ENCODE measurements at regions not wholly inside any gene's neighbourhood (a gene's known extent, or its start where the extent isn't known, plus 50 kb on each side); places are given as distances from the start of the nearest gene placed in this dataset.
A peak's percentile ranks its signal among the peaks of the same experiment; 100 is the strongest.
"Not testable (repeated sequence)": the region's sequence is repeated elsewhere in the genome, so short reads cannot be mapped to it uniquely, and the experiment has no call there.

- DNase-seq: no peak
Measured at GRCh38 chr9:11551106-11551505, 938.3 kb upstream of the PTPRD start.

- DNase-seq: no peak
Measured at GRCh38 chr9:11558043-11558442, 945.2 kb upstream of the PTPRD start.

DNA sequence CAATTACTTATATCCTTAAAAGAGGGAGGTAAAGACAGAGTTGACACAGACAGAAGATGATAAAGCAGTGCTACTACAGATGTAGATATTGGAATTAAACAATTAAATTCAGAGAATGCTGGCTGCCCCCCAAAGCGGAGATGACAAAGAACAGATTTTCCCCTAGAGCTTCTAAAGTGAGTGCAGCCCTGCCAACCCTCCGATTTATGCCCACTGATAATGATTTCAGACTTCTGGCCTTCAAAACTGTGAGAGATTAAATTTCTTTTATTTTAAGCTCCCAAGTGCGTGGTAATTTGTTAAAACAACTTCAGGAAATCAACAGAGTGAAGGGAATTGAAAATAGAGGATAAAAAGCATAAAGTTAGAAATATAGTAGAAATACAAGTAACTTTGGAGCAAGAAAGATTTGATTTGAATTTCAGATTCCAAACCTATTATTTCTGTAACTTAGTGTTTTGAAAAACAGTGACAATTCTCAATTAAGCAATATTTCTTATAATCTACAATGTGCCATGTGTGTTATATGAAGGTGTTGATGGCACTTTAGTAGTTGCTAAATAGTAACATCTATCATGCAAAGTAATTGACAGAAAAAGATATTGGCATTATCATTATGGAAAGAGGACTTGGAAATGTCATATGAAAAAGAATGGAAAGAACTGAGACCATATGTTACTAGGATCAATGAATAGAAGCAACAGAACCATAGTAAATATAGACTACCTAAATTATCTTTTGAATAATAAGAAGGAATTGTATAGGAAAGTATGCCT lies 946.4 kb upstream of the PTPRD start:
- no peak for DNase-seq

DNA sequence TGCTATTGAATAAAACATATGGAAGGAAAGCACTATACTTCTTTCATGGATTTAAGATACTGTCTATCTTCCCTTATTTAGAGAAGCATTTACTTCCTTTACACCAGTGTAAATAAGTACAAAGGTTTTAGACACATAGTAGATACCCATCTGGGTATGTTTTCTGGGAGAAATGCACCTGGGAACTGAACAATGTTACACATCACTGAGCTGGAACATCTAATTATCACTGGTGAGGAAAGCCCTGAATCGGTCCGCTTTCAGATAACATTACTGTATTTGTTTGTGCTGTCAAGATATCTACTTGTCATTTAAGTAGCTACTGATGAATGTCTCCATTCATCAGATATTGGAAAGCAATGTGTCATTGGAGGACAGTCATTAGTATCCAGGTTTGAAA lies 964.7 kb upstream of the PTPRD start:
- peak; percentile 63 for DNase-seq

GRCh38 chr9:11595756-11596155 lies 983.0 kb upstream of the PTPRD start:
- no peak for DNase-seq

DNA sequence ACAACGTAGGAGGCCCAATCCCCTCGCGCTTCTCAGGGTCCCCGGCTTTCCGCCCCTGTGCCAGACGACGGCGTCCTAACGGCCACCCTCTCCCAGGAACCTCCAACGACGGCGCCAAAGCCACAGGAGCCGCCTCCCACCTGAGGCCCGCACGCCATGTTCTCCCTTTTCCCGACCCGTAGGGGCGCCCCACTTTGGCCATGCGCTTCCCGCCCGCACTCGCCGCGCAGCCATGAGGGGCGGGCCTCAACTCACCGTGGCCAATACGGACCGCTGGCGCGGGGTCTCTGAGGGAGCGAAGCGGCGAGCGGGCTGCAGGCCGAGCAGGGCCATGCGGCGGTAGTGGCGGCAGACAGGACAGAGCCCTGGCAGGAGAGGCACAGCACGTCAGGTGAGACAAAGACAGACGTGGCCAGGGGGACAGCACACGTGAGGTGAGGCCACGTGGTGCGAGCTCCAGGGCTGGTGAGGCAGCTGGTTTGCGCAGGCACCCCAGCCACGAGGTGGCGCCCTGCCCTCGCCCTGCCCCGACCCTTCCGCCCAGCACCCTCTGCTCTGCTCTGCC lies 1005.5 kb upstream of the PTPRD start:
- DNase-seq: no peak

- no peak for DNase-seq
Measured at GRCh38 chr9:11632691-11633090, 1019.9 kb upstream of the PTPRD start.

DNA sequence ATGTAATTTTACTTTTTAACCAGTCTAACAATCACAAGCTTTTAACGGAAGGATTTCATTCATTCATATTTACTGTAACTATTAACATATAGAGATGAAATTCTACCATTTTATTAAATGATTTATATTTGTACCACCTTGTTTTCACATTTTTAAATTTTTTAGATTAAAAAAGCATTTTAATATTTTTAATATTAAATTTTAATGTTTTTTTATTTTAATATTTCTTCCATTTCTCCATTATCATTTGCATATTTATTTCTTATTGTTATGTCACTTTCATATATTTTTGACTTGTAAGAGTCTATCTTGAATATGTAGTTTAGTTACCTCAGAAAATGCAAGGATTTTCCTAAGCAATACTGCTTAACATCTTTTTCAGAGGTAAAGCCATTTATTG lies 1034.0 kb upstream of the PTPRD start:
- DNase-seq: no peak

GRCh38 chr9:11653867-11654266 lies 1039.3 kb upstream of the TYRP1 start:
- no peak for DNase-seq

- no peak for DNase-seq
Measured at GRCh38 chr9:11663913-11664312, 1029.3 kb upstream of the TYRP1 start.

DNA sequence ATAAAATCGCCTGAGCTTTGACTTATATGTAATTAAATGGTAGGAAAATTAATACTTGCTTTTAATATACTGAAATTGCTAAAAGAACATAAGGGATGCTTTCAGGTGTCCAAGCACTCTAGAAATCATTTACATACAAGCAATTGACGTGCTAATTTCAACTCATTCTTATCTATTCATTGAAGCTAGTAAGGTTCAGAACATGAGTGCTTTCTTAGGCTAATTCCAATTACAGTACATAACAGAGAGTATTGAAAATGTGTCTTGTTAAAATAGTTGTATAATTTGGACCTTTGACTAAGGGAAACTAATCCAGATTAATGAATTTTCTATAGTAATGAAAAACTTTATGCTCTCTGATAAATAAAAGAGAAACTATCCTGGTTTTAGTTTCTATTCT lies 1016.4 kb upstream of the TYRP1 start:
- DNase-seq: no peak

DNA sequence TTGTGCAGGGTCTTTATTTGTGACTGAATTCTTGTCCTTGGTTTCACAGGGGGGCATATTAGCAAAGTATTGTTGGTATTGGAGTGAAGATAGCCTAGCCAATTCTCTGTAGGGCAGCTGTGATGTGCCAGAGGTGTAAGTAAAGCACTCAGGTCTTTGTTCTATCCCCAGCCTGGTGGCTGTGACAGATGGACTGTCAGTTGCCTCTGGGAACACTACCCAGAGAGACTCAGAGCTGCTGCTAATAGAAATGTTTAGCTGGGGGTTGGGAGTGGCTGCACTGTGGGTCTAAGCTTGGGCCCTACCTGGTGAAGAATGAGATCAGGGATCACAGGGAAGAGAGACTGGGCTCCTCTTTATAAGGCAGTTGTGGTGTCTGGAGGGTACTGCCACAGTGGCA lies 1006.5 kb upstream of the TYRP1 start:
- peak; percentile 78 for DNase-seq

DNA sequence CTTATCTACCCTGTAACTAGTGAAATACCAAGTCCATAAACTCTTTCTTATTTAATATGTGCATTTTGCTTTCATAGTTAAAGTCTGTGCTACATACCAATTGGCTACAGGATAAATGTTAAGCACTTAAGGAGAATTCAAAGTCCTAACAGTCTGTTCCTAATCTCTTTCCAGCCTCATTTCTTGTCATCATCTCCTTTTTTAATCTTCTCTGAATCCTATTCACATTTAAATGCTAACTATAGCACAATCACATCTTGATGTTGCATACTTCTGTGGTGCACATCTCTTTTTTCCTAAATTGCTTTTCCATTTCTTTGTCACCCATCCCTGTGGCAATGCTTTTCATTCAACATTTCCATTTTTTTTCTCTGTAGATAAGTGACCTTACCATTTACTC lies 996.1 kb upstream of the TYRP1 start:
- DNase-seq: no peak

DNA sequence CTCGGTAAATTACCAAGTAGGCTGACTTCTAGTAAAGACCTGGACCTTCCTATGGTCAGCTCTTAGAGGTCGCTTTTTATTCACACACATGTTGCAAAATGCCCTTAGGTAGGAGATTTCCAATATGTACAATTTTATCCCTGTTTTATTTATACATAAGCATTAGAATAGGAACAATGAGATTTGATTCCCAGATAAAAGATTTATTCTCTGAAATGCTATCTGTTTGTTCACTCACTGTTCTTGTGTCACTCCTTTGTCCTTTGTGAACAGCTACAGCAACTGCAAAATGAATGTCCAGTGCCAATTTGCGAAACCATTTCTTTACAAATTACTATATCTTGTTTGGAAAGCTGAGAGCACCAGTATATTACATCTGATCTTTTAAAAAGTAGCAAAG lies 991.5 kb upstream of the TYRP1 start:
- no peak for DNase-seq

- peak; percentile 60 for DNase-seq
Measured at GRCh38 chr9:11702548-11702947, 990.6 kb upstream of the TYRP1 start.

DNA sequence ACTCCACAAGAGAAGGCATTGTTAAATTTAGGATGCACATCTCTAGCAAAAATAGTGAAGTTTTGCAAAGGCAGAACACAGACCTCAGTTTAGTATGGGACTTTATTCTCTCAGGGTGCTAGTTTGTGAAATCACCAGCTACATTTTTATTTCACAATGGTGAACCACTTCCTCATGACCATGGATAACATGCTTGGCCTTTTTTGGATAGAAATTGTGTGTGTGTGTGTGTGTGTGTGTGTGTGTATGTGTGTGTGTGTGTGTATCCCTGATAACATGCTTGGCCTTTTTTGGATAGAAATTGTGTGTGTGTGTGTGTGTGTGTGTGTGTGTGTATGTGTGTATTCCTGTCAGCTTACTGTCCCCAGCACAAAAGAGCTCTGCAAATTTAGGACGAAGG lies 989.0 kb upstream of the TYRP1 start:
- DNase-seq: not testable (repeated sequence)

GRCh38 chr9:11708899-11709298 lies 984.3 kb upstream of the TYRP1 start:
- no peak for DNase-seq

DNA sequence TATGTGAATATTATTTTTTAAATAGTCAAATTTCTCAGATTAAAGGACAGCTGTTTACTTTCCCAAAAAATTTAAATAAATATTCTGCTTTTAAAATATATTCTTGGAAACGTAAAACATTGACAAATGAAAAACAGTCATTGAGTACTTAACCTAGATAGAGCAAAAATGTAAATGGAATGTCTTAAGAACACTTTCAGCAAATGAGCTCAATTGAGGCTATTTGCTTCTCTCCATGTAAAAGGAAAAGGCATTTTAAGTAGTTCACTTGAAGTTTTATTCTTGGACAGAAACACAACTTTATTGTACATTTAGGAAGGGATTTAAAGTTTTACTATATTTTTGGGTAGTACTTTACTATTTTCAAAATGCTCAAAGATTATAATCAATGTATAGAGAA lies 983.6 kb upstream of the TYRP1 start:
- DNase-seq: no peak

DNA sequence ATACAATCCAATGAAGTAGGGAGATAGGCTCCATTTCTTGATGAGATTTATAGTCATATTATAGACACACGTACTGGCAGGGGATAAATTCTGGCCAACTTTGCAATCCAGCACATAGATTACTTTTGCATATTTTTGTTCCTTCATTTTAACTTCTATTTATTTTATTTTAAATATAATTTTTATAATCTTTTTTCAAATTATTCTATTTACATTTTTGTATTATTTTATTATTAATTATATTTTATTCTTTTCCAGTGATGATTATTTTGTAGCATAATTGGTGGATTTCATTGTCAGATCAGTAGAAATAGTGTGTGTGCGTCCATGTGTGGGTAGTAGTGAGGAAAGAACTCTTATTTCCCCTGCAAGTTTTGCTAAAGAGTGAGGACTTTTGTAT lies 980.1 kb upstream of the TYRP1 start:
- DNase-seq: no peak

GRCh38 chr9:11722957-11723356 lies 970.2 kb upstream of the TYRP1 start:
- DNase-seq: no peak

DNA sequence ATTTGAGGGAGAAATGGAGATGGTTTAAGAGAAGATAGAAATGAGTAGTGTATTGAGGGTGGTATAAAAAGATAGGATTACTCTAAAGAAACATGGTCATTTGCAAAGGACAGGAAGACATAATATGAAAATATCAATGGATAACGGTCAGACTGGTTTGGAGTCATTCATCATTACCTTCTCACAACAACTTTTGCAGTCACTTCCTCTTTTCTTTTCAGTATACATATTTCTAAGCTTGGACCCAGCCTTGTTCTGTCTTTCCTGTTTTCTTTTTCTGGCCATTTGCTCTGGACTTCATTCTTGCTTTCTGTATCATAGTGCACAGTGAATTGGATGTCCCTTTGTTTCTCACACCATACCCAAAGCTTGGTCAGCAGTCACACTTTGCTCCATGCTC lies 966.5 kb upstream of the TYRP1 start:
- no peak for DNase-seq

GRCh38 chr9:11735391-11735790 lies 957.8 kb upstream of the TYRP1 start:
- DNase-seq: peak; percentile 35

- no peak for DNase-seq
Measured at GRCh38 chr9:11742471-11742870, 950.7 kb upstream of the TYRP1 start.

DNA sequence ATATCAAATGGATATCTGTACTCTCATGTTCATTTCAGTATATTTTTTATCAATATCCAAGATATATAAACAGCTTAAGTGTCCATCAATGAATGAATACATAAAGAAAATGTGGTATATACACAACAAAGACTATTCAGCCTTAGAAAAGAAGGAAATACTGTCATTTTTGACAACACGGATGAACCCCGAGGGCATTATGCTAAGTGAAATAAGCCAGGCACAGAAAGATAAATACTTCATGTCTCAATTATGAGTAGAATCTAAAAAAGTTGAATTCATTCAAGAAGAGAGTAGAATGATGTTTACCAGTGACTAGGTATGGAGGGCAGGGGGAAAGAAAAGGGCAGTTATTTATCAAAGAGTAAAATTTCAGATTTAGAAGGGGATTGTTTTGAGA lies 949.8 kb upstream of the TYRP1 start:
- DNase-seq: no peak

DNA sequence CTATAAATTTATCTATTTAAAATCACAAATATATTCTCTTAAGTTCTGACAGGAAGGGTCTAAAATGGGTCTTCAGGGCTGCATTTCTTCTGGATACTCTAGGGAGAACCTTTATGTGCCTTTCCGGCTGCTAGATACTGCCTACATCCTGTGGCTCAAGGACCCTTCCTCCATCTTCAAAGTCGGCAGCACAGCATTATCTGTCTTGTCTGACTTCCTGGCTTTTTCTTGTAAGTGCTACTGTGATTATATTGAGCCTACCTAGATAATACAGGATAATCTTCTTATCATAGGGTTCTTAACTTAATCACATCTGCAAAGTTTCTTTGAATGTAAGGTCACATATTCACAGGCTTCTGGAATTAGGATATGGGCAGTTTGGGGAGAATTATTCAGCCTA lies 943.8 kb upstream of the TYRP1 start:
- DNase-seq: no peak

Data from NCI-H69 (cell line).